Epithelial cell of proximal tubule (primary cell): ENCODE measurements at regions not wholly inside any gene's neighbourhood (a gene's known extent, or its start where the extent isn't known, plus 50 kb on each side); places are given as distances from the start of the nearest gene placed in this dataset.
"Not testable (repeated sequence)": the region's sequence is repeated elsewhere in the genome, so short reads cannot be mapped to it uniquely, and the experiment has no call there.

Experiments used
- DNase-seq: peaks from one replicate; pipeline ENCODE4 v3.0.0-alpha.2; 2011; ENCODE audit warnings: low read depth
- H3K4me3 ChIP-seq: 2 replicates; pipeline ENCODE4 v1.5.1; 2011; ENCODE audit warnings: low read depth, mild to moderate bottlenecking, low read length
- CTCF ChIP-seq: conservative IDR thresholded peaks from 2 replicates; pipeline ENCODE4 v1.5.1; 2012; ENCODE audit warnings: low read depth, mild to moderate bottlenecking, low read length

- no peak for TF ChIP-seq CTCF
- no peak overlapping the region for H3K4me3 ChIP-seq
- no peak for DNase-seq
Observed at GRCh38 chr11:23931443-23931842, 565.4 kb upstream of the LUZP2 start.

- no peak for DNase-seq
- no peak for TF ChIP-seq CTCF
- H3K4me3 ChIP-seq = no peak overlapping the region
Observed at GRCh38 chr11:23932485-23932898, 564.4 kb upstream of the LUZP2 start.

- no peak overlapping the region for H3K4me3 ChIP-seq
- TF ChIP-seq CTCF = no peak
- no peak for DNase-seq
Observed at GRCh38 chr11:23933721-23934120, 563.1 kb upstream of the LUZP2 start.

GRCh38 chr11:23934671-23935270 is 562.1 kb upstream of the LUZP2 start:
- not testable (repeated sequence) for DNase-seq, H3K4me3 ChIP-seq

GRCh38 chr11:23942117-23942815 is 554.6 kb upstream of the LUZP2 start:
- not testable (repeated sequence) for H3K4me3 ChIP-seq, DNase-seq

GRCh38 chr11:23944923-23945322 is 551.9 kb upstream of the LUZP2 start:
- DNase-seq = no peak
- TF ChIP-seq CTCF = no peak
- no peak overlapping the region for H3K4me3 ChIP-seq

GRCh38 chr11:23947883-23948282 is 549.0 kb upstream of the LUZP2 start:
- no peak overlapping the region for H3K4me3 ChIP-seq
- no peak for DNase-seq
- no peak for TF ChIP-seq CTCF

- DNase-seq = no peak
- no peak overlapping the region for H3K4me3 ChIP-seq
- TF ChIP-seq CTCF = no peak
Observed at GRCh38 chr11:23948851-23949250, 548.0 kb upstream of the LUZP2 start.
